HepG2 (cell line): ENCODE measurements at regions not wholly inside any gene's neighbourhood (a gene's known extent, or its start where the extent isn't known, plus 50 kb on each side); places are given as distances from the start of the nearest gene placed in this dataset.

Source experiments
- ATAC-seq: fragments of 200-7000 bp; cut with Tn5 transposase; 3 replicates; pipeline ENCODE4 v1.9.1; 2020; ENCODE audit warnings: mild to moderate bottlenecking, moderate library complexity
- BruUV-seq: library from RNA; stranded (reverse); fragments of 400-500 nt; replicated peaks from 2 replicates; lab custom pipeline; 2021; lab: Mats Ljungman, UMichigan
- CTCF ChIA-PET: fragments of 300-600 bp; formaldehyde crosslinking; extraction: SDS; loops from one replicate; lab custom pipeline; 2021; ENCODE audit warnings: low total read pairs, inconsistent platforms, low intra/inter-chr PET ratio; lab: Yijun Ruan, JAX
- POLR2A ChIA-PET: fragments of 350-600 bp; sonication (Branson Sonifier 250); formaldehyde crosslinking; loops from one replicate; lab custom pipeline; 2020; ENCODE audit warnings: antibody characterized with exemption, inconsistent platforms; lab: Yijun Ruan, JAX
- DNase-seq: peaks from one replicate; pipeline ENCODE4 v3.0.0-alpha.2; 2015; ENCODE audit warnings: low spot score
- FAIRE-seq: peaks from 3 replicates; lab custom pipeline; 2011; peaks lifted over from hg19 to GRCh38; lab: Jason Lieb, UNC
- H2AFZ ChIP-seq: one replicate; pipeline ENCODE4 v1.6.1; 2011; ENCODE audit warnings: low read length, inconsistent platforms
- H3K27ac ChIP-seq: fragments of 300-600 bp; 3 replicates; pipeline ENCODE4 v1.8.0; 2011; ENCODE audit warnings: mixed run types, mild to moderate bottlenecking, mixed read lengths, low read length, inconsistent platforms; ENCODE audit not compliant: insufficient read depth; ENCODE audit errors: extremely low read length
- H3K27me3 ChIP-seq, 2 experiments: fragments of 200-600 bp in 1 of 2; 2 replicates in 1 of 2; 3 replicates in 1 of 2; pipeline versions ENCODE4 v1.6.0 to v1.8.0; 2011; ENCODE audit warnings: low read length in 2 of 2, mild to moderate bottlenecking in 2 of 2, moderate library complexity in 2 of 2, inconsistent platforms in 1 of 2; ENCODE audit not compliant: insufficient read depth in 2 of 2, control insufficient read depth in 1 of 2
- H3K36me3 ChIP-seq, 2 experiments: fragments of 200-600 bp in 1 of 2; replicated peaks in 1 of 2; 2 replicates in 1 of 2; 3 replicates in 1 of 2; pipeline versions ENCODE4 v1.5.1 to v1.8.0; 2011; ENCODE audit warnings: low read length in 2 of 2, inconsistent platforms in 1 of 2; ENCODE audit not compliant: insufficient read depth in 2 of 2, control insufficient read depth in 1 of 2
- H3K4me1 ChIP-seq: 2 replicates; pipeline ENCODE4 v1.5.1; 2012; ENCODE audit warnings: low read length, inconsistent platforms; ENCODE audit not compliant: insufficient read depth
- H3K4me2 ChIP-seq: 2 replicates; pipeline ENCODE4 v1.6.0; 2011; ENCODE audit warnings: low read depth, low read length, inconsistent platforms
- H3K4me3 ChIP-seq, 3 experiments: fragments of 200-600 bp in 1 of 3; sonication (generic), shearing (Covaris generic) in 1 of 3; replicated peaks in 1 of 3; 2 replicates each; pipeline ENCODE4 v1.5.1; 2011 to 2016; ENCODE audit warnings: low read length in 3 of 3, inconsistent platforms in 2 of 3, low read depth in 2 of 3, mild to moderate bottlenecking in 2 of 3, control low read depth in 1 of 3, mixed read lengths in 1 of 3; ENCODE audit not compliant: insufficient read depth in 1 of 3
- H3K79me2 ChIP-seq: one replicate; pipeline ENCODE4 v1.6.1; 2011; ENCODE audit warnings: low read length, inconsistent platforms; ENCODE audit not compliant: insufficient read depth
- H3K9ac ChIP-seq: 2 replicates; pipeline ENCODE4 v1.6.0; 2011; ENCODE audit warnings: mild to moderate bottlenecking, low read depth, low read length, inconsistent platforms; ENCODE audit not compliant: insufficient read depth
- H3K9me3 ChIP-seq: 2 replicates; pipeline ENCODE4 v1.5.1; 2012; ENCODE audit warnings: mild to moderate bottlenecking, low read length
- H4K20me1 ChIP-seq: 2 replicates; pipeline ENCODE4 v1.6.0; 2011; ENCODE audit warnings: inconsistent platforms, mild to moderate bottlenecking, low read length, moderate library complexity; ENCODE audit not compliant: insufficient read depth
- ATF6 ChIP-seq: sonication (generic); formaldehyde crosslinking; conservative IDR thresholded peaks from 2 replicates; pipeline ENCODE4 v1.4.0; 2020; ENCODE audit warnings: missing genetic modification reagents
- GABPA ChIP-seq, 2 experiments: IDR thresholded peaks; 2 replicates each; pipeline ENCODE4 v1.6.1; 2011 to 2016; ENCODE audit warnings: low read depth in 2 of 2, low read length in 1 of 2, missing biosample characterization in 1 of 2, missing genetic modification characterization in 1 of 2
- HINFP ChIP-seq: sonication (generic); formaldehyde crosslinking; IDR thresholded peaks from 2 replicates; pipeline ENCODE4 v1.4.0; 2020; ENCODE audit warnings: low read depth, mild to moderate bottlenecking, missing genetic modification reagents
- JDP2 ChIP-seq: sonication (generic); formaldehyde crosslinking; IDR thresholded peaks from 2 replicates; pipeline ENCODE4 v1.8.1; 2022; ENCODE audit warnings: missing genetic modification reagents, borderline replicate concordance
- NFE2 ChIP-seq: sonication (generic); formaldehyde crosslinking; IDR thresholded peaks from 2 replicates; pipeline ENCODE4 v1.4.0; 2020; ENCODE audit warnings: missing genetic modification reagents
- PCBP1 ChIP-seq: fragments of 200-400 bp; formaldehyde crosslinking; IDR thresholded peaks from 2 replicates; pipeline ENCODE4 v1.6.1; 2017; ENCODE audit warnings: mild to moderate bottlenecking, low read depth, low read length, borderline replicate concordance
- PITX1 ChIP-seq: sonication (generic); formaldehyde crosslinking; IDR thresholded peaks from 2 replicates; pipeline ENCODE4 v1.5.1; 2020; ENCODE audit warnings: mild to moderate bottlenecking, missing genetic modification reagents
- POLR2A ChIP-seq, 2 experiments: IDR thresholded peaks; 2 replicates each; pipeline ENCODE4 v1.6.1; 2011; ENCODE audit warnings: low read depth in 2 of 2, low read length in 2 of 2, mild to moderate bottlenecking in 1 of 2, moderate library complexity in 1 of 2; ENCODE audit not compliant: insufficient read depth in 1 of 2
- RFX3 ChIP-seq: IDR thresholded peaks from 2 replicates; pipeline ENCODE4 v1.6.1; 2016; ENCODE audit warnings: missing biosample characterization, missing genetic modification reagents
- SAFB2 ChIP-seq: sonication (generic); formaldehyde crosslinking; IDR thresholded peaks from 2 replicates; pipeline ENCODE4 v1.5.1; 2020; ENCODE audit warnings: missing genetic modification reagents, low read depth, mild to moderate bottlenecking, borderline replicate concordance
- SIN3A ChIP-seq: IDR thresholded peaks from 2 replicates; pipeline ENCODE4 v1.6.1; 2011; ENCODE audit warnings: low read depth, mild to moderate bottlenecking, control low read depth, low read length, borderline replicate concordance
- SMYD3 ChIP-seq: sonication (generic); formaldehyde crosslinking; IDR thresholded peaks from 2 replicates; pipeline ENCODE4 v1.8.1; 2023; ENCODE audit warnings: mild to moderate bottlenecking, missing genetic modification reagents
- ZBTB3 ChIP-seq: sonication (generic); formaldehyde crosslinking; IDR thresholded peaks from 2 replicates; pipeline ENCODE4 v1.4.0; 2020; ENCODE audit warnings: low read depth, mild to moderate bottlenecking, moderate library complexity, missing genetic modification reagents, borderline replicate concordance
- ZNF557 ChIP-seq: sonication (generic); formaldehyde crosslinking; IDR thresholded peaks from 2 replicates; pipeline ENCODE4 v1.4.0; 2020; ENCODE audit warnings: missing genetic modification reagents
- ZNF607 ChIP-seq: sonication (generic); formaldehyde crosslinking; IDR thresholded peaks from 2 replicates; pipeline ENCODE4 v1.5.1; 2020; ENCODE audit warnings: missing genetic modification reagents, mild to moderate bottlenecking, borderline replicate concordance
- WGBS: methylation state at CpG from one replicate; pipeline ENCODE4 v1.1.6; 2017; ENCODE audit warnings: low lambda C conversion rate; 5-methylcytosine and 5-hydroxymethylcytosine counted together
- in situ Hi-C: cut with HindIII; loops from 2 replicates; pipeline ENCODE4 v1.10.0; 2017; ENCODE audit warnings: low pct_unique_long_range_greater_than_20kb; ENCODE audit not compliant: extremely low pct_ligation_motif_present
- intact Hi-C: fragments of 100-400 bp; cut with micrococcal nuclease; formaldehyde crosslinking; loops from one replicate; pipeline ENCODE4 v1.10.0; 2022; ENCODE audit not compliant: unreplicated experiment
- TF ChIP-seq, protein P1 (sequence below): IDR thresholded peaks from 2 replicates; pipeline ENCODE4 v1.6.1; 2012; ENCODE audit warnings: low read depth, low read length, improper control_type of control experiment

DNA sequence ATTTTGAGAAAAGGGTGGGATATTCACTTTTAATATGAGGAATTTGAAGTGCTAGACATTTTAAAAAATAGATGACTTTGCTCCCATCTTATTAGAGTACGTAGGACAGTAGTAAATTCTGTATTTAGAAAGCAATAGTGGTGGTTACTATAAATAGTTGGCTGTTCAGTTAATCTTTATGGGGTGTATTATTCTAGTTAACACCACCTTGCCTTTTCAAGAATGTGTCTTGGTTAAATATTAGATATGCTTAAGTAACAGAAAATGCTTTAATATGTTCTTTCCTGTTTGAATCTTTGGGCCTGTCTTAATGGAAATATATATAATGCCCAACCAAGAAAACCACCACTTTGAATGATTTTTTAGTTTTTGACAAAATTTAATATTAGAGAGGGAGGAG lies 608.7 kb upstream of the FAM174A start:
- no peak for TF ChIP-seq GABPA (IDR thresholded peaks at IDR 0.05; ENCODE audit: low read depth, low read length)
- no peak for TF ChIP-seq GABPA (CRISPR knock-in tag; IDR thresholded peaks at IDR 0.05; ENCODE audit: low read depth)
- TF ChIP-seq SIN3A, result no peak
- no peak for TF ChIP-seq PITX1 (CRISPR knock-in tag)
- TF ChIP-seq SMYD3 (CRISPR knock-in tag), result no peak
- TF ChIP-seq HINFP, result no peak
- Histone ChIP-seq H3K9me3 (no peaks in the 10 kb centered on the region), H4K20me1 (no peaks in the 10 kb centered on the region), H3K4me2 (no peak overlapping the region), H3K27ac (no peak overlapping the region), H2AFZ (no peak overlapping the region), H3K4me1 (no peaks in the 10 kb centered on the region), H3K4me3 (no peak overlapping the region), H3K9ac (no peak overlapping the region), H3K79me2 (no peaks in the 10 kb centered on the region), H3K27me3 (no peaks in the 10 kb centered on the region), H3K36me3 (no peaks in the 10 kb centered on the region)
- in situ Hi-C loops, result no loop called here
- intact Hi-C loops, result no loop called here
- no TSS peak for BruUV-seq
- 4% methylated on average over 1 of the region's 1 CpG for WGBS
- ChIA-PET CTCF (no interaction called here), POLR2A (no interaction called here)
- FAIRE-seq (no peak), ATAC-seq (no peak), DNase-seq (no peak)

DNA sequence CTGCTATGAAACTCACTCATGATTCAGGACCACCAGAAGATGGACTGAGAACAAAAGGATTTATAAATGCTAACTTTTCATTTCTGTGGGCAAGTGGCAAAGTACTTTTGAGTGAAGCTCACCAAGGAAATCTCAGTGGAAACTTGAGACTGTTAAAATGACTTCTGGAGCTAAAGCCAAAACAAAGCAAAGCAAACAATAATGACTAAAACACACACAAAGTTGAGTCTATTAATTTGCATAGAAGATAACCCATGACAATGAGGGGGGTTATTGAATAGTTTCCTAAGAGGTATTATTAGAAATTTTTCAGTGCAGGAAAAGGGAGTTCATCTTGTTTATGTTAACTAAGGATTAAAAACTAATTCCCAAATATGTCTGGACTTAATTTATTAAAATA lies 612.8 kb upstream of the FAM174A start:
- CTCF ChIA-PET, result no interaction called here
- H3K27ac ChIP-seq, result no peak overlapping the region
- in situ Hi-C loops, result no loop called here
- no peak overlapping the region for H3K9ac ChIP-seq
- ATAC-seq, result no peak
- FAIRE-seq, result no peak
- no peak overlapping the region for H2AFZ ChIP-seq
- no peaks in the 10 kb centered on the region for H3K9me3 ChIP-seq
- POLR2A ChIA-PET, result no interaction called here
- no peak for DNase-seq
- no peak overlapping the region for H3K4me3 ChIP-seq
- H3K79me2 ChIP-seq, result no peaks in the 10 kb centered on the region
- H4K20me1 ChIP-seq, result no peaks in the 10 kb centered on the region
- H3K36me3 ChIP-seq, result no peaks in the 10 kb centered on the region
- H3K4me2 ChIP-seq, result no peak overlapping the region
- H3K4me1 ChIP-seq, result no peaks in the 10 kb centered on the region
- BruUV-seq, result no TSS peak
- intact Hi-C loops, result no loop called here
- H3K27me3 ChIP-seq, result no peaks in the 10 kb centered on the region
- TF ChIP-seq ZNF607 (CRISPR knock-in tag) (no peak), ZNF557 (CRISPR knock-in tag) (no peak), PCBP1 (no peak), NFE2 (CRISPR knock-in tag) (no peak), POLR2A (IDR thresholded peaks at IDR 0.05; ENCODE audit: insufficient read depth in 1 of 2, low read depth in 2 of 2, low read length in 2 of 2) (no peak), RFX3 (CRISPR knock-in tag) (no peak), SAFB2 (CRISPR knock-in tag) (no peak), JDP2 (CRISPR knock-in tag) (no peak), ZBTB3 (no peak), ATF6 (CRISPR knock-in tag) (no peak)
- TF ChIP-seq, protein P1, sequence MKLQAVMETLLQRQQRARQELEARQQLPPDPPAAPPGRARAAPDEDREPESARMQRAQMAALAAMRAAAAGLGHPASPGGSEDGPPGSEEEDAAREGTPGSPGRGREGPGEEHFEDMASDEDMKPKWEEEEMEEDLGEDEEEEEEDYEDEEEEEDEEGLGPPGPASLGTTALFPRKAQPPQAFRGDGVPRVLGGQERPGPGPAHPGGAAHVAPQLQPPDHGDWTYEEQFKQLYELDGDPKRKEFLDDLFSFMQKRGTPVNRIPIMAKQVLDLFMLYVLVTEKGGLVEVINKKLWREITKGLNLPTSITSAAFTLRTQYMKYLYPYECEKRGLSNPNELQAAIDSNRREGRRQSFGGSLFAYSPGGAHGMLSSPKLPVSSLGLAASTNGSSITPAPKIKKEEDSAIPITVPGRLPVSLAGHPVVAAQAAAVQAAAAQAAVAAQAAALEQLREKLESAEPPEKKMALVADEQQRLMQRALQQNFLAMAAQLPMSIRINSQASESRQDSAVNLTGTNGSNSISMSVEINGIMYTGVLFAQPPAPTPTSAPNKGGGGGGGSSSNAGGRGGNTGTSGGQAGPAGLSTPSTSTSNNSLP, result no peak
